KMS-11 (cell line): ENCODE measurements at regions not wholly inside any gene's neighbourhood (a gene's known extent, or its start where the extent isn't known, plus 50 kb on each side); places are given as distances from the start of the nearest gene placed in this dataset.

Source experiments
- H2AFZ ChIP-seq: fragments of 200-600 bp; sonication (generic); 2 replicates; pipeline ENCODE4 v1.6.1; 2016; ENCODE audit warnings: antibody characterized with exemption, mixed run types, low read depth
- H3K27ac ChIP-seq: fragments of 200-600 bp; sonication (generic); 2 replicates; pipeline ENCODE4 v1.6.1; 2016; ENCODE audit warnings: mild to moderate bottlenecking, mixed run types
- H3K27me3 ChIP-seq: fragments of 200-600 bp; sonication (generic); 2 replicates; pipeline ENCODE4 v1.6.1; 2017; ENCODE audit warnings: mild to moderate bottlenecking, low read depth, mixed run types, moderate library complexity; ENCODE audit not compliant: insufficient read depth
- H3K36me3 ChIP-seq: fragments of 200-600 bp; sonication (generic); 2 replicates; pipeline ENCODE4 v1.6.1; 2017; ENCODE audit warnings: mild to moderate bottlenecking, mixed run types; ENCODE audit not compliant: insufficient read depth
- H3K4me1 ChIP-seq: fragments of 200-600 bp; sonication (generic); 2 replicates; pipeline ENCODE4 v1.6.1; 2016; ENCODE audit warnings: mild to moderate bottlenecking, low read depth, mixed run types; ENCODE audit not compliant: poor library complexity, severe bottlenecking
- H3K4me2 ChIP-seq: fragments of 200-600 bp; sonication (generic); 2 replicates; pipeline ENCODE4 v1.7.0; 2016; ENCODE audit warnings: mild to moderate bottlenecking, mixed run types
- H3K4me3 ChIP-seq: fragments of 200-600 bp; sonication (generic); IDR thresholded peaks from 2 replicates; pipeline ENCODE4 v1.6.1; 2017; ENCODE audit warnings: low read depth, low read length, mixed read lengths; ENCODE audit not compliant: insufficient read depth
- H3K79me2 ChIP-seq: fragments of 200-600 bp; sonication (generic); 2 replicates; pipeline ENCODE4 v1.6.1; 2016; ENCODE audit warnings: low read depth, mixed run types; ENCODE audit not compliant: insufficient read depth
- H3K9ac ChIP-seq: fragments of 200-600 bp; sonication (generic); 2 replicates; pipeline ENCODE4 v1.6.1; 2016; ENCODE audit warnings: mild to moderate bottlenecking, mixed run types
- H4K20me1 ChIP-seq: fragments of 200-600 bp; sonication (generic); 2 replicates; pipeline ENCODE4 v1.6.1; 2016; ENCODE audit warnings: mild to moderate bottlenecking, mixed run types; ENCODE audit not compliant: insufficient read depth
- TF ChIP-seq, protein P1 (sequence below): fragments of 200-600 bp; sonication (generic); conservative IDR thresholded peaks from 2 replicates; pipeline ENCODE4 v1.6.1; 2017; ENCODE audit warnings: low read depth, mild to moderate bottlenecking, antibody characterized with exemption, low read length, moderate library complexity, mixed read lengths

DNA sequence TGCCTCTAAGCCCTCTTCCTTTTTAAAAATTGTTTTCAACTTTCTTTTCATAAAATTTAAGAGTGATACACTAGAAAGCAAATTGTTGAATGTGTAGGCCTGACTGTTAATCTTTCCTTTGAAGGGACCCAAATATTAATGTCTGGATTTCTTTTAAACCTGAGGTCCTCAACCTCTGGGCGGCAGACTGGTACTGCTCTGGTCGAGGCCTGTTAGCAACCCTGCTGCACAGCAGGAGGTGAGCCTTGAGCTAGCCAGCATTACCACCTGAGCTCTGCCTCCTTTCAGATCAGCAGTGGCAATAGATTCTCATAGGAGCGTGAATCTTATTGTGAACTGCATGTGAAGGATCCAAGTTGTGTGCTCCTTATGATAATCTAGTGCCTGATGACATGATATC is 191.2 kb downstream of the MANEA start:
- H3K27me3 ChIP-seq, result no peaks in the 10 kb centered on the region

DNA sequence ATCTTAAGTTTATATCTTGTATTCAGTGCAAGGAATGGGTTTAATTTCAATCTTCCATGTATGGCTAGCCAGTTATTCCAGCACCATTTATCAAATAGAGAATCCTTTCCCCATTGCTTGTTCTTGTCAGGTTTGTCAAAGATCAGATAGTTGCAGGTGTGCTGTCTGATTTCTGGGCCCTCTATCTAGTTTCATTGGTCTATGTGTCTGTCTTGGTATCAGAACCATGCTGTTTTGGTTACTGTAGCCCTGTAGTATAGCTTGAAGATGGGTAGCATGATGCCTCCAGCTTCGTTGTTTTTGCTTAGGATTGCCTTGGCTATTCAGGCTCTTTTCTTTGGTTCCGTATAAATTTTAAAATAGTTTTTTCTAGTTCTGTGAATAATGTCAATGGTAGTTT is 200.0 kb downstream of the MANEA start:
- Histone ChIP-seq H3K27ac (no peak overlapping the region), H3K4me3 (no peak overlapping the region), H3K27me3 (no peaks in the 10 kb centered on the region), H3K36me3 (no peaks in the 10 kb centered on the region), H2AFZ (no peak overlapping the region), H3K4me2 (no peak overlapping the region), H4K20me1 (no peaks in the 10 kb centered on the region), H3K9ac (no peak overlapping the region), H3K4me1 (no peaks in the 10 kb centered on the region), H3K79me2 (no peaks in the 10 kb centered on the region)
- TF ChIP-seq, protein P1, sequence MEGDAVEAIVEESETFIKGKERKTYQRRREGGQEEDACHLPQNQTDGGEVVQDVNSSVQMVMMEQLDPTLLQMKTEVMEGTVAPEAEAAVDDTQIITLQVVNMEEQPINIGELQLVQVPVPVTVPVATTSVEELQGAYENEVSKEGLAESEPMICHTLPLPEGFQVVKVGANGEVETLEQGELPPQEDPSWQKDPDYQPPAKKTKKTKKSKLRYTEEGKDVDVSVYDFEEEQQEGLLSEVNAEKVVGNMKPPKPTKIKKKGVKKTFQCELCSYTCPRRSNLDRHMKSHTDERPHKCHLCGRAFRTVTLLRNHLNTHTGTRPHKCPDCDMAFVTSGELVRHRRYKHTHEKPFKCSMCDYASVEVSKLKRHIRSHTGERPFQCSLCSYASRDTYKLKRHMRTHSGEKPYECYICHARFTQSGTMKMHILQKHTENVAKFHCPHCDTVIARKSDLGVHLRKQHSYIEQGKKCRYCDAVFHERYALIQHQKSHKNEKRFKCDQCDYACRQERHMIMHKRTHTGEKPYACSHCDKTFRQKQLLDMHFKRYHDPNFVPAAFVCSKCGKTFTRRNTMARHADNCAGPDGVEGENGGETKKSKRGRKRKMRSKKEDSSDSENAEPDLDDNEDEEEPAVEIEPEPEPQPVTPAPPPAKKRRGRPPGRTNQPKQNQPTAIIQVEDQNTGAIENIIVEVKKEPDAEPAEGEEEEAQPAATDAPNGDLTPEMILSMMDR, result no peak

More for the DNA sequence above, 191.2 kb downstream of the MANEA start:
- H3K79me2 ChIP-seq, result no peaks in the 10 kb centered on the region
- H3K4me3 ChIP-seq, result no peak overlapping the region
- no peak overlapping the region for H3K9ac ChIP-seq
- no peak overlapping the region for H2AFZ ChIP-seq
- no peaks in the 10 kb centered on the region for H3K4me1 ChIP-seq
- no peaks in the 10 kb centered on the region for H4K20me1 ChIP-seq
- TF ChIP-seq, protein P1, result no peak
- H3K4me2 ChIP-seq, result no peak overlapping the region
- H3K27ac ChIP-seq, result no peak overlapping the region
- no peaks in the 10 kb centered on the region for H3K36me3 ChIP-seq

DNA sequence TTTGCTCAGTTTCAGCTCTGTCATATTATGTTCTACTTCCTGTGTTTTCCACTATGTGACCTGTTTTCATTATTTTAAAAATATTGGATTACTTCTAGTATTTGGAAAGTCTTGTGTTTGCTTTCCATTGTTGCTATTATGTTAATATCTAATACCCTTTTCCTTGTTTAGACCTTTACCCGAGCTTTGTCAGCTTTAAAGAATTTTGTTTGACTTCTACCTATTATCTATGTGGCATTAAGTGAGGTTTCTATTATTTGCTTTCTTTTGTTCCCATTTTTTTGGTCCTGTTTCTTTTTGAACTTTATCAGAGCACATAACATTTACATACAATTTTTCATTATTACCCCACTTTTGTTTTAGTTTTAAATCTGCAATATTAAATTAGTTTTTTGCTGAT is 202.7 kb downstream of the MANEA start:
- no peak overlapping the region for H3K27ac ChIP-seq
- H3K4me2 ChIP-seq, result no peak overlapping the region
- H3K27me3 ChIP-seq, result no peaks in the 10 kb centered on the region
- no peak overlapping the region for H2AFZ ChIP-seq
- H3K79me2 ChIP-seq, result no peaks in the 10 kb centered on the region
- H3K4me1 ChIP-seq, result peaks cover 25% of the 10 kb centered on the region
- H3K9ac ChIP-seq, result no peak overlapping the region
- no peaks in the 10 kb centered on the region for H4K20me1 ChIP-seq
- TF ChIP-seq, protein P1, result no peak
- H3K36me3 ChIP-seq, result no peaks in the 10 kb centered on the region
- H3K4me3 ChIP-seq, result no peak overlapping the region

DNA sequence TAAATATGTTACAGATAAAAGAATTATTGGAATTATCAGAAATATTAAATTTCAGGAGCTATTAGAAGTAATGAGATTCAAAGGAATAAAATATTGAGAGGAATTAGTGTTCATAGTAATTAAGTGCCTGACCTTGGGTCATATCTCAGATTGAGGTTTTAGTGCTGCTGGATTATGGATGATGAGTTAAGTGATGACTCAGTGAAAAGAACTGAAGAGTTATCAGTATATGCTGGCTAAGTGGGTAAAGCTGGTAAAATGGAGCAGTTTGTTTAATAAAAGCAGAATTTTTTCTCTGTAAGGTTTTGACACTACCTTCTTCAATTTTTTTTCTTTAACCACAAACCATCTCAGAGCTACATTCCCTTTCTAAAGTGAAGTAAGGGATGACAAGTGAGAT is 206.7 kb downstream of the MANEA start:
- H3K27ac ChIP-seq, result peak overlapping the region; percentile 93
- H3K79me2 ChIP-seq, result no peaks in the 10 kb centered on the region
- H3K27me3 ChIP-seq, result no peaks in the 10 kb centered on the region
- peaks cover 56% of the 10 kb centered on the region for H3K4me1 ChIP-seq
- no peaks in the 10 kb centered on the region for H3K36me3 ChIP-seq
- peak overlapping the region; percentile 49 for H3K9ac ChIP-seq
- no peaks in the 10 kb centered on the region for H4K20me1 ChIP-seq
- TF ChIP-seq, protein P1, result no peak
- H2AFZ ChIP-seq, result no peak overlapping the region
- H3K4me2 ChIP-seq, result peak overlapping the region; percentile 86
- no peak overlapping the region for H3K4me3 ChIP-seq
